ENCODE measurements at regions not wholly inside any gene's neighbourhood (a gene's known extent, or its start where the extent isn't known, plus 50 kb on each side); places are given as distances from the start of the nearest gene placed in this dataset.

DNA sequence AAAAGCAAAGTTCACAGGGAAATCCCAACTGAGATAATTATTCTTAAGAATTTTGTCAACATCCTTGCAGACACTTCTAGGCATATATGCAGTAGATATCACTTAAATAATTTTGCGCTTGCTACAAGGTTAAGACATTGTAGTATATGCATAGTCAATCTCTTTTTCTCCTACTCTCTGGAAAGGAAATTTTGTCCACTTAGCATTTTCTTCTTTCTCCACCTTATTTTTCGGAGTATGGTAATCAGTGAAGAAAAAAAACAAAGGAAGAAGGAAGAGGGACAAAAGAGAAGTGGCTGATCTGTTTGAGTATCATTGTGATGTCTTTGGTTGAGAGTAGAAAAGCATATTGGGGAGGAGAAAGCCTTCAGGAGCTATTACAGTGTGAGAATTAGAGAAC lies 104.6 kb downstream of the LACC1 start:
- DNase-seq (ENCODE audit: low read depth), result no peak

DNA sequence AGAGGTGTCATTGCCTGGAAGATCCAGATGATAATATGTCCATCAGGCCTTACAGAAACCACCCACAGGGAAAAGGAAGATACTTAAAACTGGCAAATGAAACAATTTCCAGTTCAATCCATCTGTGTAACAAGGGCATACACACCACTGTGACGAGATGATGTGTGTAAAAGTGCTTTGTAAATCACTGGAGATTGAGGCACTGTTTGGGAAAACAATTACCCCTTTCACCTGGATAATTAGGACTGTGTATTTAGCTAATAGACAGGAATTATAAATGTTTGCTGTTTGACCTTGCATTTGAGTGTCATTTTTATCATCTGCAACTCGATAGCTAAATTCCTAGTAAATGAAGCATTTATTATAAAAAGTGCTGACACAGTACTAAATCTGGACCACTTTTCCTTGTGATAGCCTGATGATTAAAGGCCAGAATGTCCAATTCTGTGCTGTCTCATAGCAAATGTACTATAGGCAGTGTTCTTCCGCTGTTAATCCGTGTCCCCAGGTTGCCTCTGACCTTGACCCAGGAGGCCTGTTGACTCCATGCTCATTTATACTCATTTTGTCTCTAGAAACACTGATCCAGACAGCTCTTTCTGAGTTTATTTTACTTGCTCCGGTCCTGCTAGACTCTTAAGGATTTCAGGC lies 105.8 kb downstream of the LACC1 start:
- DNase-seq (ENCODE audit: low read depth), result no peak

DNA sequence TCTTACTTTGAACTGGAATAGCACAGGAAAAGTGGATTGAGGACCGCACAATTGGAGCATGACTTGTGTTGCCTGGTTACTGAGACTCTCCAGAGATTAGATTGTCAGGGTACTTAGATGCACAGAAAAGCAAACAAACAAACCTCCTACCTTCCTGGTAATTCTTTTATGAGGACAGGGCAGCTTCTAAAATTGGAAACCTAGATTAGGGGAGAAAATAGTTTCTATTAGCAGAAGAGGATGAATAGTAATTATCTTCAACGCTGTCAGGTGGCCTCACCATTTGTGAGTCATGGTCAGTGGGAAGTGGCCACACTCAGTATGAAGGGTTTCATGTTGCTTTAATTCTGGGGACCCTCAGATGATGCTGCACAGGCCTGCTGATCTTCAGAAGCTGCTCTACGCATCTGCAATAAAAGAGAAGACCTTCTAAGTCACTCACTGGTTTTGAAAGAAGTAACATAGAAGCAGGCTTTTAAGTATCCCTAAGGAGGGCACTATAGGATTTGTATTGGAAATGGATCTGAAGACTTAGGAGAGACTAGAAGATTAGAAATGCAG lies 106.8 kb downstream of the LACC1 start:
- DNase-seq (ENCODE audit: low read depth), result no peak

DNA sequence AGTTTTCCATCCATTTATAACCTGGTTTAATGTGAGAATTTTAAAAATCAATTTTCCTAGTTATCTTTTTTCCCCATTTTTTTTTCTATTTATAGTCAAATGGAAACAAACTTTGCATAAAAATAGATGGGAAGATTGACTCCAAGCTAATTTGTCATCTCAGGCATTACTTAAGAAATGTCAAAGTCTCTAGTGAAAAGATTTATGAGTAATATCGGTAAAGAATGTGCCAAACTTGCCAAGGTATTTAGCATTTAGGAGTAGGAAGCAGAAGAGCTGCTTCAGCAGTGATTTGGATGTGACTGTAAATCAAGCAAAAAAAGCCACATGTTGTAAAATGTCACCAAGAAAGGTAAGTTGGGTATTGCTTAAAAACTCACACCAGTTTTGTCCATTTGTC lies 108.6 kb downstream of the LACC1 start:
- DNase-seq (ENCODE audit: low read depth), result no peak

DNA sequence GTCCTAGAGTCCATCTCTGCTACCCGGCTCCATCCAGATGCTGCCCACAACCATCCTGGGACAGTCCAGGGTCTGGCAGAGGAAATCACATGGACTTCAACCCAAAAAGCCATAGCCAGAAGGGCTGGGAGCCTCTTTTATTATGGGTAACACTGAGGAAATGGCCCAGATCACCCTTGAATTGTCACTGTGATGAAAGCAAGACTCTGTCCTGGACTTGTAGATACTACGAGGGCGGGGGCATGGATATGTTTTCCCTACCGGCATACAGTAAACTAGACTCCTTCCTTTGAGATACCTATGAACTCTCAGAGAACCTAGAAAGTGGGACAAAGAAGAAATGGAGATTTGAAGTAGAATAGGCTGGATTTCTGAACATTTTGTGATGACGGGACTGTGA lies 110.3 kb downstream of the LACC1 start:
- DNase-seq (ENCODE audit: low read depth), result no peak

DNA sequence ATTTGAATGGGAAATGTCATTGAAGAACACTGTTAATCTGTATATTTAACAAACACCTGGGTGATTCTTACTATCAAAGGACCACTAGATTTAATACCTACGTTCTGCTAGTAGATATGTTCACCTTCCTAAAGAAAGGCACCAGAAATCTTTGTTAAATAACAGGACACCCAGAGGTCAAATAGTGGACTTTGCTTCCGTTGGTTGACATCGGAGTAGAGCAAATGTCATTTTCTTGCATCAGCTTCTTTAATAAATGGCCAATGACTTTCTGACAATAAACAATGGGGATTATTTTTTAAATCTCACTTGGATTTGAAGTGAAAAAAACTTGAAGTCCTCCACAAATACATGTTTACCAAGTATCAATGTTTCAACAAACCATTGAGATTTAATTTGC lies 111.1 kb downstream of the LACC1 start:
- DNase-seq (ENCODE audit: low read depth), result no peak

DNA sequence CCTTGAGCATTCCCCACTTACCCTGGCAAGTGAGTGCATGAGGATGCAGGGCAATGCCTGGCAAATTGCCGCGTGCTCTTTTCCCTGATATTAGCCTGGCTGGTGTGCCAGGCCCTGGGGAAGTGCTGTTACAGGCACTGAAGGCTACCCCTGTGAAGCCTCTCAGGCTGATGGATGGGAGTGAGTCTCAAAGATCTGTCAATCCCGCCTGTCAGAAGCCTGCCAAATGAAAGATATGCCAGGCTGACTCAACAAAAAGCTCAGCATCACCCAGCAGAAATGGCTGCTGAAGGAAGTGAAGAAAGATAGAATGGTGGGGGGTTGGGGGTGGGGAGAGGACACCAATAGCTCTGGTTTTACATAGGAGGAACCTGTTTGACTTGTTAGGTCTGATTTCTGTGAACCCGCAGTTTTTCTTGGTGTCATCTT lies 112.1 kb downstream of the LACC1 start:
- DNase-seq (ENCODE audit: low read depth), result no peak

DNA sequence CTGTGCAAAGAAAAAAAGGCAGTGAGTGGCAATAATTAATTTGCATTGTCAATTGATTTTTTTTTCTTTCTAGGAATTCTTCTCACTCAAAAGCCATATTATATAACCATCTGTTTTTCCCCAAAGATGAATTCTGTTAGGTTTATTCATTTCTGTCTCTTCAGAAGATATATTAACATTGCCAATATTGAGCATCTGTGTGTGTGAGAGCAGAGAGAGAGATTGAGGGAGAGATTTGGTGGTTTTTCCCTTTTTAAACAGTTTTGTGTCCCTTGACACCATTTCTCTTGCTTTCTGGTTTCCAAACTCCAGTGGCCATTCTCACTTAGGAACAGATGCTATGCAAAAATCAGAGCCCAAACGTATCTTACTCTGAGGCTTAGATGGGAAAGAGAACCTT lies 112.5 kb downstream of the LACC1 start:
- no peak for DNase-seq (ENCODE audit: low read depth)

DNA sequence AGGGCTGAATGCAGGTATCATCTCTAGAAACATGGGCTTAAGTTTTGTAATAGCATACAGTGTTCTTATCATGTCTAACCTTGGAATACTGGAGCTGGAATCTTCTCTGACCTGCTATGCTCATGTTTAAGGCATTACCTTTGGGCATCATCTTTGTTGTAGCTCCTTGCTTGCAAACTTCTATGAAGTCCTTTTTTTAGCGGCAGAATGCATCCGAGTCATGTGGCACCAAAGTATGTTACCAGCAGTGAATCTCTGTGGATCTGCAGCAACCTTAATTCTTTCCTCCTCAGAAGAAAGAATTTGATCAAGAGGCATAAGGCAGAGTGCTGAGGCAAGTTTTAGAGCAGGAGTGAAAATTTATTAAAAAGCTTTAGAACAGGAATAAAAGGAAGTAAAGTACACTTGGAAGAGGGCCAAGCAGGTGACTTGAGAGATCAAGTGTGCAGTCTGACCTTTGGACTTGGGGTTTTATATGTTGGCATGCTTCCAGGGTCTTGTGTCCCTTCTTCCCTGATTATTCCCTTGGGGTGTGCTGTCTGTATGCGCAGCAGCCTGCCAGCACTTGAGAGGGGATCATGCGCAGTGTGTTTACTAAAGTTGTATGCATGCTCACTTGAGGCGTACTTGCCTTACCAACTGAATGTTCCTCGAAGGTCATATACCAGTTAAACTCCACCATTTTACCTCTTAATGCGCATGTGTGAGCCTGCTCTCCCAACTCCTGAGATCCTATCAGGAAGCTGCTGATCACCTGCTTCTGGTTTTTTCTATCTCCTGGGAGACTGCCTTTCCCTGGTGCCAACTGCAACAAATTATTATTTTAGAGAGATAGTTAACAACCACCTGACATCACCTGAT lies 115.5 kb downstream of the LACC1 start:
- no peak for DNase-seq (ENCODE audit: low read depth)

DNA sequence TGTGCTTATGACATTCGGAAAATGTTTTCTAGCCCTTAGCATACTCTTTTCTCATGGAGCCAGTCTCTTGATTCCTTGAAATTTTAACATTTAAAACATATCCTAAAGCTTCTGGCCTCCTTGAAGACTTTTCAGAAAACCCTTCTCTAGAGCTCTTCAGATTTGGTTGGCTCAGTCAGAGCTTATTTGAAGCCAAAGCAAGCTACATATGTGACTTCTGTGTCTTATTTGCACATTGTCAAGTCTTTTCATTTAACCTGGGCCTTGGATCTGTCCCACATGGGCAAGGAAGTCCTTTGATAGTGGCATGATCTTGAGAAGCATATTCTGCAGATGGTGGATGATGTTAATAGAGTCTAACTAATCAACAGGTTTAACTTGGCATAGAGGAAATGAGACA lies 116.5 kb downstream of the LACC1 start:
- no peak for DNase-seq (ENCODE audit: low read depth)

DNA sequence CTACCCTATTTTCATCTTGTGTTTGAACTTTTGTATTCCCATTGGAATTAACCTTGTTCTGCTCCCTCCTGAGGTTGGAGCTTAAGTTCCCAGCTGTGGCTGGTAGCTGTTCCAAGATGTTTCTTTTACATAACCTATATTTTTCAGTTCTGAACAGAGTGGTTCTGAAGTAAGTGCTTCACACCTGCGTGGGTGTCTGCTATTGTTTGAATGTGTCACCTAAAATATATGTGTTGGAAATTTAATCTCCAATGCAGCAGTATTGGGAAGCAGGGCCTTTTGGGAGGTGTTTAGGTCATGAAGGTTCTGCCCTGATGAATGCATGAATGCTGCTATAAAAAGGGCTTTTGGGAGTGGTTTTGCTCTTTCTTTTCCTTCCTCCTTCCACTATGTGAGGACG lies 123.8 kb downstream of the LACC1 start:
- DNase-seq (ENCODE audit: low read depth), result no peak

DNA sequence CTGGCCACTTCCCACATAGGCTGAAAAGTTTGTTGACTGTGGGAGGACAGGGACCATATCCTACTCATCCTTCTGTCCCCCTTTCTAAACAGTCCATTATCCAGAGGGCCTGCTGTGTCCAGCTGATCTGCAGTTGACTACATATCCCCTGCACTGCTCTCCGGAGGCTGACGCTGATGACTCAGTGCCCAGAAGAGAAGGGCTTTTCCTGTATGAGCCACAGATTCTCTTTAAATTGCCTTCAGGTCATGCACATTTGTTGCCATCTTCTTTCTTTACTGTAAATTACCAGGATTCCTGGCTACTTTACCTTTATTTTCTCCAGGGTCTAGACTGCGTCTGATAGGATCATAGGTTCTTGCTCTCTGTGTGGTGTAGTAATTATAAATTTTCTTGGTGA lies 125.2 kb downstream of the LACC1 start:
- no peak for DNase-seq (ENCODE audit: low read depth)

DNA sequence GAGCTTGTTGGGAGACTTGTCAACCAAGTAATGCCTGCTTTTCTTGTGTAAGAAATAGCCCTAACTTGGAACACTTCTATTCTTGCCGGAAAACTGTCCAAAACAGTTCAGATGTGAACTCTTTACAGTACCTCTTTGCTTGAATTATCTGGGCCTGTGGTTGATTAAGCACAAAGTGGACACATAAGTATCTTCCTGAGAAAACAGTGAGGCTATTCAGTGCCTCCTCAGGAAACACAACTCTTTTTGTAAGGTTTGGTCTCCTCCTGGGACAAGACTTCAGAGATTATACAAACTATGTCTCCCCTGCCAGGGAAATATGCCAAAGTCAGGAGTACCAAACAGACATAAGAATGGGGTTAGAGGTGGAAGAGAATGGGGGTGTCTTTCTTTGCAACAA lies 127.7 kb downstream of the LACC1 start:
- no peak for DNase-seq (ENCODE audit: low read depth)

DNA sequence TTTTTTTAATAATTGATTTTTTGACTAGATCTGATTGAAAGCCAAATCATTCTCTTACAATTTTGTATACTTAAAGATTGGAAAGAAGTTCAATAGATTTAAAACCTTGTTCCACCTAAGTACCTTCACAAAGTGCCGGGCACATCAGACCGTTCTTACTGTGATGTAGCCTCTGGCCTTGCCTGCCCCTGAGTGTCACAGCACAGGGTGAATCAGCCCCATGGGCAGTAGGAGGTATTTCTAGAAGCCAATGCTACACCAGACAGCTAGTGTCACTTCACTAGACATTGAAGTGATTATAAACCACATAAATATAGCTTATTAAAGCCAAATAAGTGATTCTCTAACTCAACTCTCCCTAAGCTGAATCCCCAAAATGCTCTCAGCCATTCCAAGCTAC lies 131.3 kb downstream of the LACC1 start:
- DNase-seq (ENCODE audit: low read depth), result no peak

DNA sequence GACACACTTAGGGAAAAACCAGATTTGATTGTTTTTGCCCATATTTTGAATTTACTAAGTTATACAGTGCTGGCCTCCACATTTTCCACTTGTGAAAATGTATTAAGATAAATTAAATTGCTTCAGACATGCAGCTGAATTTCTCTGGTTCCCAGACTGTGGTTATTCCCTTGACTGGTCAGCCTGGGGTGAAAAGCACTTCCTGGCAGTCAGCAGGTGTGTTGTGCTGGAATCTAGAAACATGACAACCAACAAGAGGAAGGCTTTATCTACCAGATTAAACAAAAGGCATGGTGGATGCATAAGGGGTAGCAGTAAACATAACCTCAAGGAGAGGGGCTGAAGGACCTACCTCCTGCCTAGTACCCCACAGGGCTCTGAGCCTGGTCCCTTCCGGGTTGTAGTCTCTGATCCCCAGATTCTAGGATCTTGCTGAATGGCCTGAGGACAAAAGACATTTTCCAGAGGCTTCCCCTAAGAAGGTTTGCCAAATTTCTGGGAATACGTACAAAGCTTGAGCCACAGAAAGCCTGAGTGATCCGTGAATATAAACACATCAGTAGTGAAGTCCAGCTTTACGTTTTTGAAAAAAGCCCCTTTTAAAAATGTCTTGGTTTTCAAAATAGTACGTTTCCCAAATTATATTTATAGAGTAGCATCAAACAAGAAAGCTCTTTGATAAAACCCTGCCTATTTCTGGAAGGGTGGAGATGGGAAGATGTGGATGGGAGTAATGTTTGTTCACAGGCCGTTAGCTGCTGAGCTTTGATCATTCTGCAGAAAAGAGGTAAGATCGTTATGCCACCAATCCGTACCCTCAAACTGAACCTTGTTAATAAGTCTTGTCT lies 133.4 kb downstream of the LACC1 start:
- DNase-seq (ENCODE audit: low read depth), result no peak

DNA sequence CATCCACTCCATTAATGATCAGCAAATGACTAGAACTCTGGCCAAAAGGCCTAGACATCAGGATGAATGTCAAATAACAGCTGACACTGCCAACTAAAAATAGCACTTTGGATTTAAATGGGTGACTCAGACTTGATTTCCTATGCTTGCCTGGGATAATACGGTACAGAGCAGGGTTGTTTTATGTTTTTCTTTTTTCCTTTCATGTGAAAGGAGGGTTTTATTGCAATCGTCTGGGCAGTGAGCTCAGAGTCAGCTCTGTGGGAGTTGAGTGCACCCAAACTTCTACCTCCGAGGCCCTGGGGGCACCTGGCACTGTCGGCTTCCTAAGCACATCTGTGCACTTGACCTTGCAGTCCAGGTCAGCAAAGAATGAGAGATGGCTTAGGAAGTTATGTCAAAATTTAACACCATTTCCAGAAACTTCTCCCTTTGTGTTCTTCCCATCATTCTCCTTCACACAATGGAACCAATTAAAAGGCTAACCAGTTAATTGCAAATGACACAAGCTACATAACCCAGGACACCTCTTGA lies 134.1 kb downstream of the LACC1 start:
- no peak for DNase-seq (ENCODE audit: low read depth)

DNA sequence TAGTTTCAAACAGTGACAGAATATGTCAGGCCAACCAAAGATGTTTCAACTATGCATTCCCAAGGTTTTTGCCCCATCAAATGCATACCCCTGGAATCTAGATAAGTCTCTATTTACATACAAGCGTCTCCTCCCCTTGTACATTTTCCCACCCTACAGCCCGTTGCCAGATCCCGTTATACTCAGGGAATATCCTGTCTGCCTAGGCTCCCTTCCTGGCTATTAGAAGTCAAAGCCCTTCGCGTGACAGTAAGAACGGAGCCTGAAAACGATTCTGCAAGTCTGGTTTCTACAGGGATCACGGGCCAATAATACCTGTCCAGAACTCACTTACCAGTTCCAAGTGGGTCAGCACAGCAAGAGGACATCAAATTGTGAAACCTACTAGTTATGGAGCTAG lies 134.8 kb downstream of the LACC1 start:
- DNase-seq (ENCODE audit: low read depth), result no peak

DNA sequence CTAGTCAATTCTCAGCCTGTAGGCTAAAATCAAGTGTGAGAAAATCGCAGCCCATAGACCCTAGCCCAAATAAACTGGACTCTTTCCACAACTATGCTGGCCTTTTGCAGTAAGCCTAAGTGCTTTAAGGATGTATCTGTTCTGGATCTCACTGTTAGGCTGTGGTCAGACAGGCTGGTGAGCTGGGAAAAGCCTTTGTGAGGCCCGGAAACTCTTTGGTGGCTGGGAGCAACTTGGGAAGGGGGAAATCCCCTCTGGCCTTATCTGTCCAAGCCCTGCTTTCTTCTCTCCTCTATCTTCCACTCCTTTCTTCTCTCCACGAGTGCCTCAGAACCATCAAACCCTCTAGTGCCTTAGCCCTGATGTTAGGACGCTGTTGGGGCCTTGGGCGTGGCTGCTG lies 135.4 kb downstream of the LACC1 start:
- DNase-seq (ENCODE audit: low read depth), result no peak

DNA sequence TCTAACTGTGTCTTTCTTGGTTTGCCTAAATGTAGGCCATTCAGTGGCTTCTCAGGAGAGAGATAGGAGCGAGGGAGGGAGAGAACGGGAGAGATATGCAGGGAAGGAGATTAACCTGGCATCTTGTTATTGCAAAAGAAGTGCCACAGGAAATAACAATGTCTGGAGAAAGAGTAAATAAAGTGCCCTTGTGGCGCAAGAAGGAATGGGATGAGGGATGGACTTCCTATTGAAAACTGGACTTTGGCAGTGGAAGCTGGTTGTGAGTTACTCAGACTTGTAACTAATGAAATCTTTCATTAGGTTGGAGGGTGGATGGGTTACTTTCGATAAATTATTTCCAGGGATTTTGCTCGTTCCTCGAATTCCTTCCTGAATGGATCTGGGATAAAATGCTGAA lies 136.1 kb downstream of the LACC1 start:
- no peak for DNase-seq (ENCODE audit: low read depth)

DNA sequence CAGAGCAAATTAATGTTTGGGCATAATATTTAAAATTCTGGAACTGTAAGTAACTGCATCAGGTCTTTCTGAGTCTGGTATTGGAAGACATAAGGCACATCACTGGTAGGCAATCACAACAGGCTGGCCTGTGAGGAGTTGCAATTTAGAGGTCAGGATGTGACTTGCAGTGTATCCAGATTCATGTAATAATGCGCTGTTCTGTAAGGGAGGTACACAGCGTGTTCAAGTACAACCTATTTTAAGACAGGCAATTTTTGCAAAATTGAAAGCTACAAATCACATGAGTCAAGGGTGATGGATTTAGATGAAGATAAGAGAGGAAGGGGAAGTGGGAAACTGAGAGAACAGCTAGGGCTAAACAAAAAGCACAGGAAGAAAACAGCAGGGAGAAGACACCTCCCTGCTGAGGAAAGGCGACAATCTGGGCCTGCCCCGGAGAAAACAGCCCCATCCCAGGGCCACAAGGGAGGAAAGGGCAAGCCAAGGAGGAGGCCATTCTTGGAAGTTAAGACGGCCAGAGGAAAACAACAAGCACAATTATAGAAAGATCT lies 138.1 kb downstream of the LACC1 start:
- DNase-seq (ENCODE audit: low read depth), result no peak

DNA sequence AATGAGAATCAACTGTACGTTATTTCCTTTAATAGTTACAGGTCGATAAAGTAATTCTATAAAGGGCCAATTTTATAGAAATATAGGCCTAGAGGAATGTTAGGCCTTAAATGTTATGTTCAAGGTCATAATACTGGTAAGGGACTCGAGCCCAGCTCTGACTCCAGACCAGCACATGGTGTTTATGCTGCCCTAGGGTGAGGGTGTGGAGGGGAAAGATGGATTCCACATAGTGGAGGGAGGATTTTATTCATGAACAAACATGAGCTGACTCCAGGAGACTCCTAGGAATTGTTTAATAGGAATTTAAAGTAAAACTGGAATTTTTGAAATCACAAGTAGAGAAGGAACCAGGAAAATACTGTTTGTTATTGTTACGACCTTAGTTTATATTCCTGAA lies 139.9 kb downstream of the LACC1 start:
- DNase-seq (ENCODE audit: low read depth), result no peak

DNA sequence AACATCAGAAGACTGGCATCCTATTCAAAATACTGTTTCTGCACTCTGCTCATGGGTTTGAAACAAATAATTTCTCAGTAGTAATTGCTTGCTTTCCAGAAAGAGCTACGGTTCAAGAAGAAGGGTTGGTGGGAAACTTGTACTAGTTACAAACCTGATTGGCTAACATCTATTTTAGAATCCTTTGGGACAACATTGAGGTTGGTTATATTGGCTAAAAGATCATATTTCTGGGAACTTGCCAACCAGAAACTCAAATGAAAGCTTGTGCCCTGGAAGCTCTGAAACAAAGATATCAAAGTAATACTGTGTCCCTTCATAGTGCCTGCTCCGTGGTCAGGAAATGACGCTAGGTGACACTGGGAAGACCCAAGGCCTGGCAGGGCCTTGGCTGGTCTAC lies 141.7 kb downstream of the LACC1 start:
- no peak for DNase-seq (ENCODE audit: low read depth)

Measured in stimulated activated CD8-positive, alpha-beta memory T cell treated with anti-CD3 and anti-CD28 coated beads, Interleukin-4, amount 100 ng/mL, for 24 hours (primary cell).